ENCODE measurements at regions not wholly inside any gene's neighbourhood (a gene's known extent, or its start where the extent isn't known, plus 50 kb on each side); places are given as distances from the start of the nearest gene placed in this dataset.

GRCh38 chr1:228976316-228976715, 241.0 kb downstream of the RHOU start:
- Histone ChIP-seq H3K27me3 (ENCODE audit: control insufficient read depth in 4 of 4, insufficient read depth in 4 of 4, low read length in 3 of 4) (no peaks in the 10 kb centered on the region), H3K9ac (ENCODE audit: low read depth in 1 of 2, low read length in 2 of 2) (no peak overlapping the region), H3K4me1 (ENCODE audit: control insufficient read depth in 4 of 4, insufficient read depth in 4 of 4, low read length in 3 of 4) (peaks cover 4 to 12% (median 8%) of the 10 kb centered on the region in 4 donors), H3K27ac (ENCODE audit: low read depth in 1 of 2, low read length in 2 of 2) (no peak overlapping the region), H3K4me3 (ENCODE audit: low read depth in 1 of 3, low read length in 3 of 3) (no peak overlapping the region), H3K9me3 (ENCODE audit: control insufficient read depth in 4 of 4, low read length in 3 of 4) (no peaks in the 10 kb centered on the region), H3K36me3 (ENCODE audit: control insufficient read depth in 4 of 4, insufficient read depth in 3 of 4, low read depth in 1 of 4, low read length in 3 of 4) (no peaks in the 10 kb centered on the region)
- no peak for TF ChIP-seq TAF1 (conservative IDR thresholded peaks at IDR 0.05)
- no peak for TF ChIP-seq EGR1 (IDR thresholded peaks at IDR 0.05; ENCODE audit: low read depth in 2 of 2)
- TF ChIP-seq, protein P1, sequence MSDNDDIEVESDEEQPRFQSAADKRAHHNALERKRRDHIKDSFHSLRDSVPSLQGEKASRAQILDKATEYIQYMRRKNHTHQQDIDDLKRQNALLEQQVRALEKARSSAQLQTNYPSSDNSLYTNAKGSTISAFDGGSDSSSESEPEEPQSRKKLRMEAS (IDR thresholded peaks at IDR 0.05) = no peak
- TF ChIP-seq JUND (IDR thresholded peaks at IDR 0.05) = no peak
- TF ChIP-seq, protein P2, sequence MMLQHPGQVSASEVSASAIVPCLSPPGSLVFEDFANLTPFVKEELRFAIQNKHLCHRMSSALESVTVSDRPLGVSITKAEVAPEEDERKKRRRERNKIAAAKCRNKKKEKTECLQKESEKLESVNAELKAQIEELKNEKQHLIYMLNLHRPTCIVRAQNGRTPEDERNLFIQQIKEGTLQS (IDR thresholded peaks at IDR 0.05) = no peak
- TF ChIP-seq SP1 (IDR thresholded peaks at IDR 0.05) = no peak
- no peak for TF ChIP-seq RXRA (IDR thresholded peaks at IDR 0.05)
- 92% methylated on average over 6 of the region's 6 CpGs for WGBS
- peak; percentile 28 for DNase-seq (ENCODE audit: low spot score)

DNA sequence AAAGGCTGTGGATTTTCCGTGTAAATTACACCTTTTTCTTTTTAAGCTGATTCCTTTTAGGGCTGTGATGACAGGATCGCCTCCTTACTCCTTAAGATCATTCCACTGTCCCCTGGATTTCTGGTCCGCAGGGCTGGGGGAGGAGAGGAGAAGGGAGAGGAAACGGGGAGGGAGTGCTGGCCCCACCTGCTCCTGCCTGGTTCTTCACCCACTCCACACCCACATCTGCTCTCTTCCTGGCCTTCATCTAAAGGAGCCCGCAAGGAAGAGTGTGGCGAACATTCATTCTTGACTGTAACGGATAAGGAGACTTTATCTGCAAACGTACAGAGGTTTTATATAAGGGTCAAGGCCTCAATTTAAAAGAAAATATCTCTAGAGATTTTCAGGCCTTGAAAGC, 242.0 kb downstream of the RHOU start:
- TF ChIP-seq, protein P3, sequence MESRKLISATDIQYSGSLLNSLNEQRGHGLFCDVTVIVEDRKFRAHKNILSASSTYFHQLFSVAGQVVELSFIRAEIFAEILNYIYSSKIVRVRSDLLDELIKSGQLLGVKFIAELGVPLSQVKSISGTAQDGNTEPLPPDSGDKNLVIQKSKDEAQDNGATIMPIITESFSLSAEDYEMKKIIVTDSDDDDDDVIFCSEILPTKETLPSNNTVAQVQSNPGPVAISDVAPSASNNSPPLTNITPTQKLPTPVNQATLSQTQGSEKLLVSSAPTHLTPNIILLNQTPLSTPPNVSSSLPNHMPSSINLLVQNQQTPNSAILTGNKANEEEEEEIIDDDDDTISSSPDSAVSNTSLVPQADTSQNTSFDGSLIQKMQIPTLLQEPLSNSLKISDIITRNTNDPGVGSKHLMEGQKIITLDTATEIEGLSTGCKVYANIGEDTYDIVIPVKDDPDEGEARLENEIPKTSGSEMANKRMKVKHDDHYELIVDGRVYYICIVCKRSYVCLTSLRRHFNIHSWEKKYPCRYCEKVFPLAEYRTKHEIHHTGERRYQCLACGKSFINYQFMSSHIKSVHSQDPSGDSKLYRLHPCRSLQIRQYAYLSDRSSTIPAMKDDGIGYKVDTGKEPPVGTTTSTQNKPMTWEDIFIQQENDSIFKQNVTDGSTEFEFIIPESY (IDR thresholded peaks at IDR 0.05) = no peak
- TF ChIP-seq TAF1 (conservative IDR thresholded peaks at IDR 0.05) = no peak
- TF ChIP-seq RXRA (IDR thresholded peaks at IDR 0.05) = no peak
- no peak for TF ChIP-seq SP1 (IDR thresholded peaks at IDR 0.05)
- TF ChIP-seq, protein P4, sequence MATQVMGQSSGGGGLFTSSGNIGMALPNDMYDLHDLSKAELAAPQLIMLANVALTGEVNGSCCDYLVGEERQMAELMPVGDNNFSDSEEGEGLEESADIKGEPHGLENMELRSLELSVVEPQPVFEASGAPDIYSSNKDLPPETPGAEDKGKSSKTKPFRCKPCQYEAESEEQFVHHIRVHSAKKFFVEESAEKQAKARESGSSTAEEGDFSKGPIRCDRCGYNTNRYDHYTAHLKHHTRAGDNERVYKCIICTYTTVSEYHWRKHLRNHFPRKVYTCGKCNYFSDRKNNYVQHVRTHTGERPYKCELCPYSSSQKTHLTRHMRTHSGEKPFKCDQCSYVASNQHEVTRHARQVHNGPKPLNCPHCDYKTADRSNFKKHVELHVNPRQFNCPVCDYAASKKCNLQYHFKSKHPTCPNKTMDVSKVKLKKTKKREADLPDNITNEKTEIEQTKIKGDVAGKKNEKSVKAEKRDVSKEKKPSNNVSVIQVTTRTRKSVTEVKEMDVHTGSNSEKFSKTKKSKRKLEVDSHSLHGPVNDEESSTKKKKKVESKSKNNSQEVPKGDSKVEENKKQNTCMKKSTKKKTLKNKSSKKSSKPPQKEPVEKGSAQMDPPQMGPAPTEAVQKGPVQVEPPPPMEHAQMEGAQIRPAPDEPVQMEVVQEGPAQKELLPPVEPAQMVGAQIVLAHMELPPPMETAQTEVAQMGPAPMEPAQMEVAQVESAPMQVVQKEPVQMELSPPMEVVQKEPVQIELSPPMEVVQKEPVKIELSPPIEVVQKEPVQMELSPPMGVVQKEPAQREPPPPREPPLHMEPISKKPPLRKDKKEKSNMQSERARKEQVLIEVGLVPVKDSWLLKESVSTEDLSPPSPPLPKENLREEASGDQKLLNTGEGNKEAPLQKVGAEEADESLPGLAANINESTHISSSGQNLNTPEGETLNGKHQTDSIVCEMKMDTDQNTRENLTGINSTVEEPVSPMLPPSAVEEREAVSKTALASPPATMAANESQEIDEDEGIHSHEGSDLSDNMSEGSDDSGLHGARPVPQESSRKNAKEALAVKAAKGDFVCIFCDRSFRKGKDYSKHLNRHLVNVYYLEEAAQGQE (IDR thresholded peaks at IDR 0.05) = no peak
- no peak for TF ChIP-seq YY1 (IDR thresholded peaks at IDR 0.05)
- no peak for TF ChIP-seq JUND (IDR thresholded peaks at IDR 0.05)
- no peak for TF ChIP-seq EGR1 (IDR thresholded peaks at IDR 0.05; ENCODE audit: low read depth in 2 of 2)
- TF ChIP-seq, protein P1 (IDR thresholded peaks at IDR 0.05) = no peak
- TF ChIP-seq HNF4G (IDR thresholded peaks at IDR 0.05) = no peak
- TF ChIP-seq HNF4A (conservative IDR thresholded peaks at IDR 0.05) = no peak
- TF ChIP-seq FOXA2 (IDR thresholded peaks at IDR 0.05) = no peak
- TF ChIP-seq, protein P5, sequence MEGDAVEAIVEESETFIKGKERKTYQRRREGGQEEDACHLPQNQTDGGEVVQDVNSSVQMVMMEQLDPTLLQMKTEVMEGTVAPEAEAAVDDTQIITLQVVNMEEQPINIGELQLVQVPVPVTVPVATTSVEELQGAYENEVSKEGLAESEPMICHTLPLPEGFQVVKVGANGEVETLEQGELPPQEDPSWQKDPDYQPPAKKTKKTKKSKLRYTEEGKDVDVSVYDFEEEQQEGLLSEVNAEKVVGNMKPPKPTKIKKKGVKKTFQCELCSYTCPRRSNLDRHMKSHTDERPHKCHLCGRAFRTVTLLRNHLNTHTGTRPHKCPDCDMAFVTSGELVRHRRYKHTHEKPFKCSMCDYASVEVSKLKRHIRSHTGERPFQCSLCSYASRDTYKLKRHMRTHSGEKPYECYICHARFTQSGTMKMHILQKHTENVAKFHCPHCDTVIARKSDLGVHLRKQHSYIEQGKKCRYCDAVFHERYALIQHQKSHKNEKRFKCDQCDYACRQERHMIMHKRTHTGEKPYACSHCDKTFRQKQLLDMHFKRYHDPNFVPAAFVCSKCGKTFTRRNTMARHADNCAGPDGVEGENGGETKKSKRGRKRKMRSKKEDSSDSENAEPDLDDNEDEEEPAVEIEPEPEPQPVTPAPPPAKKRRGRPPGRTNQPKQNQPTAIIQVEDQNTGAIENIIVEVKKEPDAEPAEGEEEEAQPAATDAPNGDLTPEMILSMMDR (IDR thresholded peaks at IDR 0.05; ENCODE audit: low read depth, low read length, missing input control) = no peak
- TF ChIP-seq GABPA (IDR thresholded peaks at IDR 0.05 in 1 of 2, conservative IDR thresholded peaks at IDR 0.05 in 1 of 2) = no peak
- TF ChIP-seq, protein P2 (IDR thresholded peaks at IDR 0.05) = no peak
- TF ChIP-seq FOXA1 (IDR thresholded peaks at IDR 0.05) = no peak
- no peak for TF ChIP-seq NR2F2 (IDR thresholded peaks at IDR 0.05)
- no peak for TF ChIP-seq RAD21 (IDR thresholded peaks at IDR 0.05)
- Histone ChIP-seq H3K27me3 (ENCODE audit: control insufficient read depth in 4 of 4, insufficient read depth in 4 of 4, low read length in 3 of 4) (no peaks in the 10 kb centered on the region), H3K4me1 (ENCODE audit: control insufficient read depth in 4 of 4, insufficient read depth in 4 of 4, low read length in 3 of 4) (peaks cover 4 to 12% (median 8%) of the 10 kb centered on the region in 4 donors), H3K4me3 (ENCODE audit: low read depth in 1 of 3, low read length in 3 of 3) (no peak overlapping the region), H3K9ac (ENCODE audit: low read depth in 1 of 2, low read length in 2 of 2) (no peak overlapping the region), H3K36me3 (ENCODE audit: control insufficient read depth in 4 of 4, insufficient read depth in 3 of 4, low read depth in 1 of 4, low read length in 3 of 4) (no peaks in the 10 kb centered on the region), H3K9me3 (ENCODE audit: control insufficient read depth in 4 of 4, low read length in 3 of 4) (no peaks in the 10 kb centered on the region), H3K27ac (ENCODE audit: low read depth in 1 of 2, low read length in 2 of 2) (no peak overlapping the region)
- 90% methylated on average over 8 of the region's 8 CpGs for WGBS
- DNase-seq (ENCODE audit: low spot score) = peak; percentile 28

Measured in liver (tissue), 8 donors.